SKM-1 treated with dmso at 0.1 percent for 144 hours (cell line): ENCODE measurements at regions not wholly inside any gene's neighbourhood (a gene's known extent, or its start where the extent isn't known, plus 50 kb on each side); places are given as distances from the start of the nearest gene placed in this dataset.
A peak's percentile ranks its signal among the peaks of the same experiment; 100 is the strongest.

Source experiments
- DNase-seq: peaks from one replicate; lab custom pipeline; 2025; ENCODE audit not compliant: unreplicated experiment; lab: John Stamatoyannopoulos, UW

- DNase-seq: no peak
These were observed 267.2 kb downstream of the PARN start for GRCh38 chr16:14362774-14363371.

GRCh38 chr16:14360326-14361037 lies 269.6 kb downstream of the PARN start:
- no peak for DNase-seq

- DNase-seq: no peak
These were observed 271.3 kb downstream of the PARN start for GRCh38 chr16:14358697-14359305.

- no peak for DNase-seq
These were observed 272.7 kb downstream of the PARN start for GRCh38 chr16:14357328-14357727.

GRCh38 chr16:14356064-14356463 lies 274.0 kb downstream of the PARN start:
- DNase-seq: no peak

- peak; percentile 81 for DNase-seq
These were observed 275.3 kb downstream of the PARN start for GRCh38 chr16:14354561-14355351.

GRCh38 chr16:14353340-14353739 lies 276.7 kb downstream of the PARN start:
- no peak for DNase-seq

- DNase-seq: no peak
These were observed 278.4 kb downstream of the PARN start for GRCh38 chr16:14351647-14352046.

- DNase-seq: no peak
These were observed 279.4 kb downstream of the PARN start for GRCh38 chr16:14350626-14351025.

- no peak for DNase-seq
These were observed 279.0 kb downstream of the MRTFB start for GRCh38 chr16:14350081-14350480.

GRCh38 chr16:14347706-14348105 lies 276.6 kb downstream of the MRTFB start:
- no peak for DNase-seq

- no peak for DNase-seq
These were observed 275.4 kb downstream of the MRTFB start for GRCh38 chr16:14346278-14347142.

- DNase-seq: no peak
These were observed 274.5 kb downstream of the MRTFB start for GRCh38 chr16:14345512-14346115.

GRCh38 chr16:14344945-14345344 lies 273.8 kb downstream of the MRTFB start:
- DNase-seq: no peak

GRCh38 chr16:14344292-14344691 lies 273.2 kb downstream of the MRTFB start:
- DNase-seq: no peak

GRCh38 chr16:14341324-14342225 lies 270.5 kb downstream of the MRTFB start:
- DNase-seq: no peak

- no peak for DNase-seq
These were observed 268.6 kb downstream of the MRTFB start for GRCh38 chr16:14339694-14340093.

GRCh38 chr16:14338969-14339368 lies 267.9 kb downstream of the MRTFB start:
- DNase-seq: no peak

- DNase-seq: no peak
These were observed 267.1 kb downstream of the MRTFB start for GRCh38 chr16:14338236-14338635.
